MM.1S (cell line): ENCODE measurements at regions not wholly inside any gene's neighbourhood (a gene's known extent, or its start where the extent isn't known, plus 50 kb on each side); places are given as distances from the start of the nearest gene placed in this dataset.
"Not testable (repeated sequence)": the region's sequence is repeated elsewhere in the genome, so short reads cannot be mapped to it uniquely, and the experiment has no call there.

Source experiments
- DNase-seq: peaks from one replicate; pipeline ENCODE4 v3.0.0-alpha.2; 2015
- H2AFZ ChIP-seq: fragments of 300-600 bp; sonication (generic); 2 replicates; pipeline ENCODE4 v1.6.0; 2016; ENCODE audit warnings: antibody characterized with exemption, low read length
- H3F3A ChIP-seq: fragments of 300-600 bp; sonication (generic); 2 replicates; pipeline ENCODE4 v1.6.1; 2016; ENCODE audit warnings: mild to moderate bottlenecking, antibody characterized with exemption, low read length, moderate library complexity, mixed read lengths; ENCODE audit not compliant: insufficient read depth
- H3K27ac ChIP-seq: fragments of 300-600 bp; sonication (generic); 2 replicates; pipeline ENCODE4 v1.5.1; 2016; ENCODE audit warnings: mild to moderate bottlenecking, low read length
- H3K27me3 ChIP-seq: fragments of 300-600 bp; sonication (generic); replicated peaks from 2 replicates; pipeline ENCODE4 v1.6.0; 2016; ENCODE audit warnings: low read length; ENCODE audit not compliant: insufficient read depth
- H3K36me3 ChIP-seq: fragments of 300-600 bp; sonication (generic); replicated peaks from 2 replicates; pipeline ENCODE4 v1.6.1; 2016; ENCODE audit warnings: mild to moderate bottlenecking, low read length, mixed read lengths; ENCODE audit not compliant: insufficient read depth
- H3K4me1 ChIP-seq: fragments of 300-600 bp; sonication (generic); 2 replicates; pipeline ENCODE4 v1.6.1; 2016; ENCODE audit warnings: low read length, mixed read lengths
- H3K4me2 ChIP-seq: fragments of 300-600 bp; sonication (generic); 2 replicates; pipeline ENCODE4 v1.6.0; 2016; ENCODE audit warnings: low read depth, low read length
- H3K4me3 ChIP-seq: fragments of 300-600 bp; sonication (generic); 2 replicates; pipeline ENCODE4 v1.5.1; 2016; ENCODE audit warnings: low read length, mixed read lengths
- H3K79me2 ChIP-seq: fragments of 300-600 bp; sonication (generic); 2 replicates; pipeline ENCODE4 v1.6.1; 2016; ENCODE audit warnings: mixed run types, low read length, mixed read lengths
- H3K9ac ChIP-seq: fragments of 300-600 bp; sonication (generic); 2 replicates; pipeline ENCODE4 v1.6.1; 2016; ENCODE audit warnings: low read length, mixed read lengths
- H3K9me2 ChIP-seq: fragments of 300-600 bp; sonication (generic); replicated peaks from 2 replicates; pipeline ENCODE4 v1.6.1; 2016; ENCODE audit warnings: mild to moderate bottlenecking, low read length, mixed read lengths; ENCODE audit not compliant: insufficient read depth
- H3K9me3 ChIP-seq: fragments of 300-600 bp; sonication (generic); replicated peaks from 2 replicates; pipeline ENCODE4 v1.6.1; 2016; ENCODE audit warnings: mild to moderate bottlenecking, low read length, mixed read lengths; ENCODE audit not compliant: insufficient read depth
- H4K20me1 ChIP-seq: fragments of 300-600 bp; sonication (generic); 2 replicates; pipeline ENCODE4 v1.6.1; 2016; ENCODE audit warnings: mild to moderate bottlenecking, low read length, moderate library complexity, mixed read lengths; ENCODE audit not compliant: insufficient read depth
- CTCF ChIP-seq: fragments of 300-600 bp; sonication (generic); IDR thresholded peaks from 2 replicates; pipeline ENCODE4 v1.5.1; 2016; ENCODE audit warnings: antibody characterized with exemption, low read length, mixed read lengths
- EZH2 ChIP-seq: fragments of 300-600 bp; sonication (generic); optimal IDR thresholded peaks from 2 replicates; pipeline ENCODE3; 2017; ENCODE audit warnings: low read depth, mild to moderate bottlenecking, antibody characterized with exemption, low read length, mixed read lengths
- EZH2phosphoT487 ChIP-seq: fragments of 300-600 bp; sonication (generic); IDR thresholded peaks from 2 replicates; pipeline ENCODE4 v1.6.1; 2018; ENCODE audit warnings: antibody characterized with exemption, low read length

GRCh38 chr1:90295534-90295933 is 300.6 kb downstream of the ZNF326 start:
- Histone ChIP-seq H3K27ac (no peak overlapping the region), H3K4me3 (no peak overlapping the region), H3K4me2 (no peak overlapping the region), H3K36me3 (no peaks in the 10 kb centered on the region), H3K9ac (no peak overlapping the region), H3K4me1 (no peaks in the 10 kb centered on the region), H3F3A (no peaks in the 10 kb centered on the region), H2AFZ (no peak overlapping the region), H3K79me2 (no peaks in the 10 kb centered on the region), H3K9me3 (no peaks in the 10 kb centered on the region), H3K9me2 (no peaks in the 10 kb centered on the region), H3K27me3 (no peaks in the 10 kb centered on the region), H4K20me1 (no peaks in the 10 kb centered on the region)
- no peak for DNase-seq
- TF ChIP-seq EZH2phosphoT487 (no peak), EZH2 (no peak), CTCF (no peak)

GRCh38 chr1:90291431-90292216 is 296.7 kb downstream of the ZNF326 start:
- H3K36me3 ChIP-seq = no peaks in the 10 kb centered on the region
- no peak overlapping the region for H3K4me3 ChIP-seq
- TF ChIP-seq CTCF = no peak
- TF ChIP-seq EZH2phosphoT487 = no peak
- no peak for TF ChIP-seq EZH2
- H3K9me2 ChIP-seq = no peaks in the 10 kb centered on the region
- no peaks in the 10 kb centered on the region for H3K9me3 ChIP-seq
- H3K4me2 ChIP-seq = no peak overlapping the region
- no peaks in the 10 kb centered on the region for H3F3A ChIP-seq
- H3K9ac ChIP-seq = no peak overlapping the region
- no peaks in the 10 kb centered on the region for H3K27me3 ChIP-seq
- no peaks in the 10 kb centered on the region for H3K79me2 ChIP-seq
- no peak for DNase-seq
- no peak overlapping the region for H3K27ac ChIP-seq
- H2AFZ ChIP-seq = no peak overlapping the region
- no peaks in the 10 kb centered on the region for H4K20me1 ChIP-seq
- no peaks in the 10 kb centered on the region for H3K4me1 ChIP-seq

GRCh38 chr1:90282811-90283210 is 287.9 kb downstream of the ZNF326 start:
- Histone ChIP-seq H2AFZ (no peak overlapping the region), H3K27ac (no peak overlapping the region), H3K27me3 (no peaks in the 10 kb centered on the region), H3K36me3 (no peaks in the 10 kb centered on the region), H3K4me3 (no peak overlapping the region), H3K9me3 (no peaks in the 10 kb centered on the region), H3F3A (no peaks in the 10 kb centered on the region), H3K9ac (no peak overlapping the region), H3K9me2 (no peaks in the 10 kb centered on the region), H3K4me2 (no peak overlapping the region), H4K20me1 (no peaks in the 10 kb centered on the region), H3K4me1 (no peaks in the 10 kb centered on the region), H3K79me2 (no peaks in the 10 kb centered on the region)
- no peak for TF ChIP-seq EZH2
- TF ChIP-seq EZH2phosphoT487 = no peak
- no peak for TF ChIP-seq CTCF
- DNase-seq = no peak

GRCh38 chr1:90281886-90282285 is 287.0 kb downstream of the ZNF326 start:
- not testable (repeated sequence) for H3K9ac ChIP-seq, H3K4me1 ChIP-seq, H3K79me2 ChIP-seq, H3K4me2 ChIP-seq, H3K27me3 ChIP-seq, H3K9me2 ChIP-seq, H3K4me3 ChIP-seq, H3K27ac ChIP-seq, H3F3A ChIP-seq, H4K20me1 ChIP-seq, H3K9me3 ChIP-seq, H3K36me3 ChIP-seq, H2AFZ ChIP-seq, DNase-seq
